Pancreas (tissue), 10 donors: ENCODE measurements at regions not wholly inside any gene's neighbourhood (a gene's known extent, or its start where the extent isn't known, plus 50 kb on each side); places are given as distances from the start of the nearest gene placed in this dataset.

Experiments
- ATAC-seq, 4 donors: fragments of 200-7000 bp; cut with Tn5 transposase; one replicate each; pipeline versions ENCODE4 v1.8.0 to v1.9.1; 2020; ENCODE audit warnings: mild to moderate bottlenecking in 4 of 4, moderate library complexity in 4 of 4
- DNase-seq, 6 donors: peaks; one replicate each; pipeline ENCODE4 v3.0.0-alpha.2; 2020
- FAIRE-seq: peaks from 2 replicates; lab custom pipeline; 2012; peaks lifted over from hg19 to GRCh38; lab: Jason Lieb, UNC
- H3K27ac ChIP-seq, 4 donors: fragments of 200-600 bp; sonication (generic); 1 replicate in 3 of 4; 2 replicates in 1 of 4; pipeline versions ENCODE4 v1.5.0 to v1.8.0; 2020
- H3K27me3 ChIP-seq, 4 donors: fragments of 200-600 bp; one replicate each; pipeline ENCODE4 v1.8.0; 2021
- H3K36me3 ChIP-seq, 3 donors: fragments of 200-600 bp; sonication (generic) in 1 of 3; one replicate each; pipeline versions ENCODE4 v1.5.0 to v1.8.0; 2020 to 2021
- H3K4me1 ChIP-seq, 3 donors: fragments of 200-600 bp; one replicate each; pipeline ENCODE4 v1.8.0; 2021
- H3K4me3 ChIP-seq, 4 donors: fragments of 200-600 bp; sonication (generic) in 2 of 4; one replicate each; pipeline versions ENCODE4 v1.5.0 to v1.8.0; 2020 to 2021
- H3K9me3 ChIP-seq, 4 donors: fragments of 200-600 bp; one replicate each; pipeline ENCODE4 v1.8.0; 2021
- CTCF ChIP-seq, 4 donors: fragments of 200-600 bp; sonication (generic) in 3 of 4; IDR thresholded peaks; one replicate each; pipeline versions ENCODE4 v1.5.0 to v1.8.0; 2021; ENCODE audit warnings: antibody characterized with exemption in 4 of 4
- WGBS, 2 donors: extraction: QIAGEN DNeasy Blood & Tissue Kit; methylation state at CpG; one replicate each; pipeline ENCODE4 v1.1.7; 2013; 5-methylcytosine and 5-hydroxymethylcytosine counted together
- intact Hi-C, 3 donors: fragments of 100-400 bp; cut with DNase I; formaldehyde crosslinking; loops; one replicate each; pipeline versions ENCODE4 v1.11.1 to v1.14.2; 2022
- donor health status: healthy with polysubstance abuse.
- donor health status: DM: no; HTN: no; CAD: no; lungs with moderate emphysema.
- donor health status: DM: no; HTN: no; CAD: no.
- donor health status: control.
- donor health status: control.
- donor health status: Bipolar disorder and iron deficiency.
- donor health status: DM: yes; HTN: yes; CAD: no.
- donor health status: DM: no; HTN: no; CAD: no.
- donor health status: DM: no; HTN: no; CAD: no.
- donor health status: DM: yes; HTN: yes; CAD: no.

GRCh38 chr1:74853756-74854155, 120.8 kb downstream of the TYW3 start:
- H3K4me1 ChIP-seq = no peaks in the 10 kb centered on the region
- WGBS, 2 donors = 53 to 55% methylated on average over 3 of the region's 3 CpGs
- H3K36me3 ChIP-seq = no peaks in the 10 kb centered on the region
- H3K27me3 ChIP-seq = peaks cover 0 to 3% (median 0%) of the 10 kb centered on the region in 4 donors
- ATAC-seq (no peak), DNase-seq (no peak), FAIRE-seq (no peak)
- no peak for TF ChIP-seq CTCF (IDR thresholded peaks at IDR 0.05)
- H3K4me3 ChIP-seq = no peak overlapping the region
- intact Hi-C loops = no loop called here
- H3K27ac ChIP-seq = no peak overlapping the region
- H3K9me3 ChIP-seq = no peaks in the 10 kb centered on the region

- ATAC-seq (no peak), FAIRE-seq (no peak), DNase-seq (no peak)
- Histone ChIP-seq H3K4me1 (no peaks in the 10 kb centered on the region), H3K27ac (no peak overlapping the region), H3K27me3 (peaks cover 0 to 2% (median 0%) of the 10 kb centered on the region in 4 donors), H3K36me3 (no peaks in the 10 kb centered on the region), H3K4me3 (no peak overlapping the region), H3K9me3 (no peaks in the 10 kb centered on the region)
- intact Hi-C loops = no loop called here
- WGBS, 2 donors = 39 to 41% methylated on average over 1 of the region's 1 CpG
- TF ChIP-seq CTCF (IDR thresholded peaks at IDR 0.05) = no peak
These were observed 123.2 kb downstream of the TYW3 start for GRCh38 chr1:74856174-74856573.

- Histone ChIP-seq H3K27ac (no peak overlapping the region), H3K4me1 (no peaks in the 10 kb centered on the region), H3K9me3 (no peaks in the 10 kb centered on the region), H3K36me3 (no peaks in the 10 kb centered on the region), H3K4me3 (no peak overlapping the region), H3K27me3 (no peaks in the 10 kb centered on the region)
- intact Hi-C loops = no loop called here
- WGBS, 2 donors = 60 to 74% methylated on average over 6 of the region's 6 CpGs
- no peak for DNase-seq
- TF ChIP-seq CTCF (IDR thresholded peaks at IDR 0.05) = no peak
- no peak for ATAC-seq
- FAIRE-seq = no peak
These were observed 124.7 kb downstream of the TYW3 start for GRCh38 chr1:74857676-74858075.

GRCh38 chr1:74858136-74858535, 125.2 kb downstream of the TYW3 start:
- FAIRE-seq = no peak

More at GRCh38 chr1:74858136-74858535, 125.2 kb downstream of the TYW3 start:
- no peaks in the 10 kb centered on the region for H3K4me1 ChIP-seq
- H3K36me3 ChIP-seq = no peaks in the 10 kb centered on the region
- H3K9me3 ChIP-seq = no peaks in the 10 kb centered on the region
- ATAC-seq (no peak), DNase-seq (no peak)
- no peak overlapping the region for H3K4me3 ChIP-seq
- no peak overlapping the region for H3K27ac ChIP-seq
- TF ChIP-seq CTCF (IDR thresholded peaks at IDR 0.05) = no peak
- no peaks in the 10 kb centered on the region for H3K27me3 ChIP-seq
- intact Hi-C loops = no loop called here
- 63 to 72% methylated on average over 5 of the region's 5 CpGs for WGBS, 2 donors
